RKO (cell line): ENCODE measurements at regions not wholly inside any gene's neighbourhood (a gene's known extent, or its start where the extent isn't known, plus 50 kb on each side); places are given as distances from the start of the nearest gene placed in this dataset.
"Not testable (repeated sequence)": the region's sequence is repeated elsewhere in the genome, so short reads cannot be mapped to it uniquely, and the experiment has no call there.

Experiments used
- DNase-seq: peaks from one replicate; pipeline ENCODE4 v3.0.0-alpha.2; 2016; ENCODE audit warnings: low spot score

DNA sequence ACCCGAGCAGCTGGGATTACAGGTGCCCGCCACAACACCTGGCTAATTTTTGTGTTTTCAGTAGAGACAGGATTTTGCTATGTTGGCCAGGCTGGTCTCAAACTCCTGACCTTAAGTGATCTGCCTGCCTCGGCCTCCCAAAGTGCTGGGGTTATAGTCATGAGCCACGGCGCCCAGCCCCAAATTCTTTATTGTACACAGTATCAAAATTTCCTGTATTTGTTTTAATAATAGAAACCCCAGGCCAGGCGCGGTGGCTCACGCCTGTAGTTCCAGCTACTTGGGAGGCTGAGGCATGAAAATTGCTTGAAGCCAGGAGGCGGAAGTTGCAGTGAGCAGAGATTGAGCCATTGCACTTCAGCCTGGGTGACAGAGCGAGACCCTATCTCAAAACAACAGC, 266.3 kb upstream of the TPK1 start:
- DNase-seq = not testable (repeated sequence)

DNA sequence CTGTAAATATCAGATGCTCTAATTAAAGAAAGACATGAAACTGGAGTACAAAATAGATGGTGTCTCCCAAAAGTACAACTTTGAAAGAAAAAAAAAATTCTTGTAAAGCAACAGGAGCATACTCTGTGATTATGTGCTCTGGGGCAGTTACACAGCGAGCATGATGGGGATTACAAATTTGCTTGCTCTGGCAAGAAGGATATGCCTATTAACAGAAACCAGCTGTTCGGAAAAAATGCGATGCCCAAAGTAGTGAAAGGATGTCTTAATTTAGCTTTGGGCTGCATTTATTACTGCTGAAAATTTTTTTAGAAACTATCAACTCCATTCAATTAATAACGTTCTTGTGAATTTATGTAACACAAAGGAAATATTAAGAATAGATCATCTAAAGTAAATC, 256.9 kb upstream of the TPK1 start:
- no peak for DNase-seq

DNA sequence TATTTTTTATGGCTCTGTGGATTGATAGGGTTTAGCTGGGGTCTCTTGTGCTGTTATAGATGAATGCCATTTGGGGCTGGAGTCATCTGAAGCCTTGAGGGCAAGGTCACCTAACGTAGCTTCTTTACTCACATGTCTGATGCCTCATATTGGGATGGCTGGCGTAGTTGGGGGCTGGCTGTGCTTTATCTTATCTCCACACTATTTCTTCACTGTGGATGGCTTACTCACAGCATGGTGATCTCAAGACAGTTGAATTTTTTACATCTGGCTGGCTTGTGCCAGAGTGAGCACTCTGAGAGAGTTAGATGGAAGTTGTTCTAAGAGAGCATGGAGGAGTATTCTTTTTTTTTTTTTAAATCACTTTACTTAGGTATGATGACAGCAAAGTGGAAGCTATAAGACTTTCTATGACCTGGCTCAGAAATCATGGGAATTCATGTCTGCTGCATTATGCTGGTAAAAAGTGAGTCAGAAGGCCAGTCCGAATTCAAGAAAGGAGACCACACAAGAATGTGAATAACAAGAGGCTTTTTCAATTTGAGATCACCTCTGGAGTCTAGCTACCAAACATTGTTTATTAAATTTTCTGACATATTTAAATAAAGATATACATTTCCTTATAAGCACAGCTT, 252.4 kb upstream of the TPK1 start:
- no peak for DNase-seq

DNA sequence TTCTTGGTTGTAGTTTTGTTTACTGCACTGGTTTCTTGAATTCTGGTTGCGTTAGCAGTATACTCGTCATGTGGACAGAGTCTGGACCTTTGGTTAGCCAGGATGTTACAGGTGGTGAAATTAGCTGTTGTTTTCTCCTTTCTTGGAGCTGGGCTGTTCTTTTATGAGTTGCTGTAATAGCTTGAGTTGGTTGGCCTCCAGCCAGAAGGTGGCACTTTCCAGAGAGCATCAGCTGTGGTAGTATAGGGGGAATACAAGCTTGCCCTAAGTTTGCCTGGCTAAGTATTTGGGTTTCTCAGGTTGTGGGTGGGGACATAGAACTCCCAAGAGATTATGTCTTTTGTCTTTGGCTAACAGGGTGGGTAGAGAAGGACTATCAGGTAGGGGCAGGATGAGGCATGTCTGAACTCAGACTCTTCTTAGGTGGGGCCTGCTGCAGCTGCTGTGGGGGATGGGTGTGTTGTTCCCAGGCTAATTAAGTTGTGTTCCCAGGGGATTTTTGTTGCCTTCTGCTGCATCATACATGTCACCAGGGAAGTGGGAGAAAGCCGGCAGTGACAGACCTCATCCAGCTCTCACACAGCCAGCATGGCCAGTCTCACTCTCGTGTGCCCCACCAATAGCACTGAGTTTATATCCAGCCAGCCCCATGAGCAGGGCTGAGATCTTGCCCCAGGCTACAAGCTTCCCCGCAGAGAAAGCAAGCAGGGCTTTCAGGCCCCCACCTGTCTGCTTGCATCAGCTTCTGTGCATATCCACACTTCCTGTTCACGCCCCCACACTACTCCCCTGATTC, 246.7 kb upstream of the TPK1 start:
- DNase-seq = no peak

DNA sequence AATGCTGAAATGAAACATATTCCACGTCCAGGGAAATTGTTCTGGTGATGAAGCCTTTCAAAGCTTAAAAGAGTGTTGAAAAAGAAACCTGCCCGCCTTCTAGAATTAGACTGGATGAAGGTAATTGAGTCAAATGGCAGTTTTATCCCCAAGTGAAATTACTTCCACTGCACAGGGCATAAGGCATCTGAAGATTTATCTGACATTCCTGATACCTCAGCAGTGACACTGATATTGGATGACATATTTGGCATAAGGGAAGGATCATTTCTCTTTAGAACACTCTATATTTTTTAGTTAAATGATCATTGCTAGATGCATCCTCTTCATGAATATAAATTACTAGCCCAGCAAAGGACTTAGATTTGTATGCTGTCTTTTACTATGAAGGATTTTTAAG, 229.6 kb upstream of the TPK1 start:
- no peak for DNase-seq

DNA sequence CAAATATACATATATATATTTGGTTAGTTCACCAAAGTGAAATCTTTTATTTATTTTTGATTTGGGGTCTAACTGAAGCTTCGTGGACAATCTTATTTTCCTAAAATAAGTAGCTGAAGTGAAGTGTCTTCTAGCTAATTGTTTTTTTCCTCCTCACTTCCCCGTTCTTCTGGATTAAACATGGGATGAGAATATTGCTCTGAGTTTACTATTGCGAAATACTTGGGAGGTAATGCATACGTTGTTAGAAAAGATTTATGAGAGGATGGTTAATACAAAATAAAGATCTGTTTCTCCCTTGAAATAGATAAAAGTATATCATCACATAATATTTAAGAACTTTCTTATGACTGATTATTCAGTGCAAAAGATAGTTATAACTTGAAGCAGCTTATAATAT, 228.3 kb upstream of the TPK1 start:
- no peak for DNase-seq

DNA sequence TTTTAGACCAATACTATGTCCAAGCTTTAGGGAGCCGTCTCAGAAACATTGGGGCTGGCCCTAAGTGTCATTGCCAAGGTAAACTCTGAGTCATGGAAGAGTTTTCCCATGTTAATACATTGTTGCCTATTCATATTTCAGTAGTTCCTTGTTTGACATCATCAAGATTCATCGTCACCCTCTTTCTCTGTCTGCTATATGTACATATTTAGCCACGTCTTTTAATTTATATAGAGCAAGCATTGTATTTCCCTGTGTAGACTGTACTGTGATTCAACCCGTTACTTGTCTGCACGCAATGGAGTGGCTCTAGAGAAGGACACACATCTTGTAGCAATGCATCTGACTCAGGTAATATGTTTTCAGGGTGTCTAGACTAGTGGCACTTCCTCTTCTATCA, 217.9 kb upstream of the TPK1 start:
- DNase-seq = no peak

DNA sequence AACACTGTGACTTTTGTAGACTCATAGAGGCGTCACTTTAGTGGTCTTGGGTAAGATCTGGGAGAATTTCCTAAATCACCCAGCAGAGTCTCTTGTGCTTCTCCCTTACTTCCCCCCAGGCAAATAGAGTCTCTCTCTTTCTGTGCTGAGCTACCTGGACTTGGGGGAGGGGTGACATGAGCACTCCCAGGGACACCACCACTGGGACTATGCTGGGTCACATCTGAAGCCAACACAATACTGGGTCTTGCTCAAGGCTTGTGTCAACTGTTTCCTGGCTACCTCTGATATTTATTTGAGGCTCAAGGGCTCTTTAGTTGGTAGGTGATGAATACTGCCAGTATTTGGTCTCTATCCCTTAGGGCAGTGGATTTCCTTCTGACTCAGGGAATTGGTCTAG, 214.6 kb upstream of the TPK1 start:
- no peak for DNase-seq

DNA sequence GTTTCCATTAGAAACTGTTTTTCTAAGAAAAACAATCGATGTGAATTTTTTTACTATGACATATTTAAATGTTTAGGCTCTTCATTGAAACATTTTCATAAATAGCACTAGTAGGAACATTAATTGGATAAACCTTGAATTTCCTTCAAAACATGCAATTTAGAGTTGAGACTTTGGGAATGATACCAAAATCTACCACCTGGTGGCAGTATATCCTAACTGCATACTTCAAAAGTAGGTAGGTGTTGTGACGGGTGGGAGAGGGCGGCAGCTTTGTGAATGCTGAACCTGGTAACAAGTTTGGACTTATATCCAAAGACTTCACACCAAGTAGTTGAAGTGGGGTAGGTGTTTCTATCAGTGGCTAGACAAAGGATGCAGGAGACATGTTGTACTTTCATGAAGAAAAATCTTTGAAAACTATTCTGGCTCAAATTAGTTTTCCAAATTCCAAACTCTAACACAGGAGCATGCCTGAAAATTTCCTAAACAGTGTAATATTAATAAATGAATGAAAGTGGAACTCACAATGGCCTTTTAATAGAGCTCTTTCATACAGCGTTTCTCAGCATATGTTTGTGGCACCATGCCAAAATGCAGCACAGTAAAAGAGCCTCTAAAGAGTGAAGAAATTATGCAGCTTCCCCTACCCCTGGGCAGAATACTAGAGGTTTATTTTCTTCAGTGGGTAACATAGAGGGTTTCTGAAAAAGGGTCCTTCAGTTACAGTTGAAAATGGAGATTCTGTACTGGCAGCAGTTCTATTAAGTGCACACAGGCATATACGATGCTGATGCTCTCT, 201.0 kb upstream of the TPK1 start:
- DNase-seq = peak; percentile 65

DNA sequence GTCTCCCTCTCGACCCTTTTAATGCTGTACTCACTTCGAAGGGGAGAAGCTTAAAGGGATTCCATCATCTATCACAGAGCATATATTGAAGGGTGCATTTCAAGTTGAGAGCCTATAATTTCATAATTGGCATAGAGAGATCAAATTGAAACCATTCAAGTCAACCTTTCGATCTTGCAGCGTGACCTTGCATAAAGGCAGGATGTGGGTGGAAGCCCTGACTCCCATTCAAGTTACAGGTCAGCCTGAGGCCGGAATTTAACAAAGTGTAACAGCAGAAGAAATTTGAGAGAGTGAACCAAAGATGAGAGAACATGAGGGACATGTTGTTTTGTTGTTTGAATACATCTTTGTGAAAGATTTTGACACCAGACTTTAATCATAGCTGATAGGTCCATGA, 195.3 kb upstream of the TPK1 start:
- no peak for DNase-seq

DNA sequence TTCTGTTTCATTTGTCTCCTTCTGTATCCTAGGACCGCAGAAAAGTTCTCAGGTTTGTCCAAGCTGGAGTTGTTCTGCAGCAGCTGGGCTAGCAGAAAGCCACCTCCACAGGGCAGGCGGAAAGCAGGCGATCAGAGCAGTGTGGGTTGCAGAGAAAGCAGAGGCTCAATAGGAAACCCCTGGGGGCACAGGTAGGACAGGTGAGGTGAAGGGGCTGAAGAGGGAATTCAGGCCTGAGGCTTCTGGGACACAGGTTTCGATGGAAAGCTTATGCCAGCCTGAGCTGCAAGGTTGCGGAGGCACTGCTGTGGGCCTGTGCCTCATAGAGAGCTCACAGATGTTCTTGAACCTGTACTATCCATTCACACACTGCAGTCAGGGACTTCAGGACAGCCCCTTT, 194.9 kb upstream of the TPK1 start:
- DNase-seq = no peak

DNA sequence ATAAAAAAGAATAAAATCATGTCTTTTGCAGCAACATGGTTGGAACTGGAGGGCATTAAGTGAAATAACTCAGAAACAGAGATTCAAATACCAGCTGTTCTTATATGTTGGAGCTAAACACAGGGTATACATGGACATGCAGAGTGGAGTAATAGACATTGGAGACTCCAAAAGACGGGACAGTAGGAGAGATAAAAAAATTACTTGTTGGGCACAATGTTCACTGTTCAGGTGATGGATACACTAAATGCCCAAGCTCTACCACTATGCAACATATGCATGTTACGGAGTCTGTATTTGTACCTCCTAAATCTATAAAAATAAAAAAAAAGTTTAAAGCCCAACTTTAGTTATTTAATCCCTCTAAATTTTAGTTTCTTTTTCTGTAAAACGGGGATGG, 184.6 kb upstream of the TPK1 start:
- DNase-seq = no peak

DNA sequence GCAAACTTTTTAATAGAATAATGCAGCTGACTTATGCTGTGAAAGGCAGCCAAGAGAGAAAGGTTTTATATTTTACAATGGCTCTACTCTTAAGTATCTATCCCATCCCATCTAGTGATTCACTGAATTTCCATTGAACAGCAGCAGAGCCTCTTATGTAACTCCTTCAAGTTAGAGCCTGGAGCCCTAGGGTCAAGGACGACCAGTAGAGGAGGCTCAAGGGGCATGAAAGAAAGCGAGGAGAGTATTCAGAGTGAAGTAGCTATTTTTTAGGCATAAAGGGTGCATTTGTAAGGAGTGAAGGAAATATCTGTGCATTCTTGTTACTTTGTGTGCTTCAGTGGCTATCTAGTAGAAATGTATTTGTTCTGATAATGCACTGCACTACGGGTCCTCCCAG, 180.2 kb upstream of the TPK1 start:
- DNase-seq = peak; percentile 51

DNA sequence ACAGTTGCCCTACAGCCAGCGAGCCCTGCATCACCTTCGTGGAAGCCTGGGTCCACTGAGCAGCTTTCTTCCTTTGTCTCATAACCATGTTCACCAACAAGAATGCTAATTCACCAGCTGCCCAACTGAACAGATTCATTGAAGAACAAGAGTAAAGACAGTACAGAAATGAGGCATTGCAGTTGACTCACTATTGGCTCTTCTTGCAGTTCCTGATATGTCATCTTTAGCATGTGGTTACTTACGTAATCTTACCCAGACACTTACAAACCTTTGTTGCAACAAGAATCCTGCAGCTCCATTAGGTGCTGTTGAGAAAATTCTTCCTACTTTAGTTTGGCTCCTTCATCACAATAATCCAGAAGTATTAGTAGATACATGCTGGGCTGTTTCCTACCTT, 174.0 kb upstream of the TPK1 start:
- DNase-seq = peak; percentile 43

DNA sequence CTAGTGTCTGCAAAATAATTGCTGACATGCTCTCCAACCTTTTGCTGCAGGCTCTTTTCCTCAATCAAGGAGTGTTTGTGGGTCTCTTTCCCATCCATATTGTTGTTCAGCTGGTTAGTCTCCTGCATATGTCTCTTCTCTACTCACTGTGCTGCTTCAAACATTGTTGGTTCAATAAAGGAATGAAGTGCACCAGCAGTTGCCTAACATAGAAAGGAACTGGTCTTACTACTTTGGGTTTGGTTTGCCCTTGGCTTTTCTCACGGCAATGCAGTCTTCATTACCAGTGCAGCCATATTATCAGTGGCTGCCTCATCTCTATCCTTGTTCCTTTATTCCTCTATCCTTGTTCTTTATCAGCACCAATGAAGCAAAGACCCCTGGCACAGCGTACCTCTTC, 169.7 kb upstream of the TPK1 start:
- no peak for DNase-seq

DNA sequence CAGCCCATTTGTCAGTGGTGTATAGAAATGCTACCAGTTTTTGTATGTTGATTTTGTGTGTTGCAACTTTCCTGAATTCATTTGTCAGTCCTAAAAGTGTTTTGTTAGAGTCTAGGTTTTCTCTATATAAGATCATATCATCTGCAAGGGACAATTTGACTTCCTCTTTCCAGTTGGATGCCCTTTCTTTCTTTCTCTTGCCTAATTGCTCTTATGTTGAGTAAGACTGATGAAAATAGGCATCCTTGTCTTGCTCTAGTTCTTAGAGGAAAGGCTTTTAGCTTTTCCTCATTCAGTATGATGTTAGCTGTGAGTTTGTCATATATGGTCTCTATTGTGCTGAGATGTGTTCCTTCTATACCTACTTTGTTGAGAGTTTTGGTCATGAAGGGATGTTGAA, 161.7 kb upstream of the TPK1 start:
- DNase-seq = no peak

DNA sequence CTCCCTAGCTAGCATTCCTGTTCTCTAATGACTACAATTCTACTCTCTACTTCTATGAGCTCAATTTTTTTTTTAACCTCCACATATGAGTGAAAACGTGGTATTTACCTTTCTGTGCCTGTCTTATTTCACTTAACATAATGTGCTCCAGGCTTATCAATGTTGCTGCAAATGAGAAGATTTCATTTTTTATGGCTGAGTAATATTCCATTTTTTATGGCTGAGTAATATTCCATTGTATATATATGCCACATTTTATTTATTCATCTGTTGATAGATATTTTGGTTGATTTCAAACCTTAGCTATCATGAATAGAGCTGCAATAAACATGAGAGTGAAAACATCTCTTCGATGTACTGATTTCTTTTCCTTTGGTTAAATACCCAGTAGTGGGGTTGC, 159.6 kb upstream of the TPK1 start:
- no peak for DNase-seq

DNA sequence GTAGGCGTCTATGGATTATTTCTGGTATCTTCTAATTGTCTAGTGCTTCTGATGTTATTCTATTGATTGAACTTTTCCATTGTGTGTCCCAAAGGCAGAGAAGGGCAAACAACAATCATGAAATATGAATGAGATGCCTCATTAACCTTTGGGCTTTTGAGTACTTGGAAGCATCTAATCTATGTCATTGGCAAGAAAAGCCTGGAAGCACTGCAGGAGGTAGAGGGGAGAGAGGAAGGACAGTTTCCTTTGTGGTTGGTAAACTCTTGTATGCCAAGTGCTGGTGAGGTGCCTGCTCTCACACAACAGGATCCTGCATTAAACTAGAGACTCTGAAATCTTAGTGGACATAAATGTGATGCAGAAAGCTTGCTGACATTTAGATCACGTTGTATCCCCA, 155.2 kb upstream of the TPK1 start:
- no peak for DNase-seq

DNA sequence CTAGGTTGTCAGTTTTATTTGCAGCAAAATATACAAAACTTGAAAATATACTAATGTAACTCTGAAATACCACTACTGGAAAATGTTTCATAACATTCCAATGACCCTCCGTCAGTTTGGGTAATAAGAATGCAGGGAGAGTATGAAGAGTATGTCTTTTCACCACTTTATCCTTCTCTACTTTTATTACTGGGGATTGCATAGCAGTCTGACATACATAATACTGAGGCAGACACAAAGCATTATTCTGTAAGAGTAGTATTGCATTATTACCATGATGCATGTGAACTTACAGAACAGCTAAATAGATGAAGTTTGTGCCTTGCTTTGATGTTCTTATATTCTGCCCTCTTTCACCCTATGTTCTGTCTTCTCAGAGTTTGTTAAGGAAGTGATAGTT, 151.8 kb upstream of the TPK1 start:
- DNase-seq = no peak

DNA sequence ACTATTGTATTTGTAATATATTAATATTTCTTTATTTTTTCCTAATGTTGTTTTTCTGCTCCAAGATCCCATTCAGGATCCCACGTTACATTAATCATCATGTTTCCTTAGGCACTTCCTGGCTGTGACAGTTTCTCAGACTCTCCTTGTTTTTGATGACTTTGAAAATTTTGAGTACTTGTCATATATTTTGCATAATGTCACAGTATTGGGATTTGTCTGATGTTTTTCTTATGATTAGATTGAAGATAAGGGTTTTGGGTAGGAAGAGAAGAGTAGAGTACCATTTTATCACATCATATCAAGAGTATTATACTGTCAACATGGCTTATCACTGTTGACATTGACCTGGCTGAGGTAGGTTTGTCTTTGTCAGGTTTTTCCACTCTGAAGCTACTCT, 146.3 kb upstream of the TPK1 start:
- DNase-seq = no peak

DNA sequence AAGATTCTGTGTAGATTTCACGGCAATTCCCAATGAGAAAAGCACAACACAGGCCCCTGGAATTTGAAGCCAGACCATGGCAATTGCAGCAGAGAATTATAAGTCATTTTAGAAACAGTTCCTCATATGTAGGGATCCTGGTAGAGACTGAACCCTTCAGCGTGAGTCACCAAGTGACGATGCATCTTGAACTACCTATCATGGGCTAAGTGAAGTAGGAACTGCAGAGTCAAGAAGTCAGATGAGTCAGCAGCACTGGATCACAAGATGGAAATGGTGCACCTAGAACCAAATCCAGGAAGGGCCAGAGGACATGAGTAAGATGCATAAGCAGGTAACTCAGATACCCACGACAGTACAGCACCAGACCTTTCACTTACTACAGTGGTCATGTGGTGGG, 140.0 kb upstream of the TPK1 start:
- DNase-seq = peak; percentile 71

DNA sequence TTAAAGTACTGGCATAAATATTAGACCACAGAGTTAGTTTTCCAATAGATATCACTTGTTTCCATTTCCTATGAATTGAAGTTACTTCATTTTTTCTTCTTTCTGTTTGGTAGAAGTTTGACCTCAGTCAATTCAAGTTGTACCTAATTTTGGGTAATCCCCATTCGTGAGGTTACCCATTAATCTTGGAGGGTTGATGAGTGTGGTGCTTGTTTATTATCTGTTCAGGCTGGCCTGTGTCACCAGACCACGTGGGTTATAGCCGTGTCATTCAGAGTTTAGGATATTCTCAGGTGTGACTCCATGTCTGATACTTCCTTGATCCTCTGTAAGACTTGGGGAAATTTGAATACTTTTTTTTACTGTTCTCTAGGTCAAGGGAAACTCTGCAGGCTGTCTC, 133.9 kb upstream of the TPK1 start:
- no peak for DNase-seq

DNA sequence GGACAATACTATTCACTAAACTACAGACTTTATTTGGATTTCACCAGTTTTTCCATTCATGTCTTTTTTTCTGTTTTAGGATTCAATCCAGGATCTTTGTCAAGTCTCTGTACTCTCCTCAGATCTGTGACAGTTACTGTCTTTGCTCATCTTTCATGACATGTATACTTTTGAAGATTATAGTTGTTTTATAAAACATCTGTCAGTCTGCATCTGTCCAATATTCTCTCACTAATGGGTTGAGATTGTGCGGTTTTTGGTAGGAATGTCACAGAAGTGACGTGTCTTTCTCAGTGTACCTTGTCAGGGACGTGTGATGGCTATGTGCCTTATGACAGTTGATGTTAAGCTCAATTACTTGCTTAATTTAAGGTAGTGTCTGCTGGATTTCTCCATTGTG, 124.9 kb upstream of the TPK1 start:
- no peak for DNase-seq
